ENCODE measurements at regions not wholly inside any gene's neighbourhood (a gene's known extent, or its start where the extent isn't known, plus 50 kb on each side); places are given as distances from the start of the nearest gene placed in this dataset.
"Not testable (repeated sequence)": the region's sequence is repeated elsewhere in the genome, so short reads cannot be mapped to it uniquely, and the experiment has no call there.

DNA sequence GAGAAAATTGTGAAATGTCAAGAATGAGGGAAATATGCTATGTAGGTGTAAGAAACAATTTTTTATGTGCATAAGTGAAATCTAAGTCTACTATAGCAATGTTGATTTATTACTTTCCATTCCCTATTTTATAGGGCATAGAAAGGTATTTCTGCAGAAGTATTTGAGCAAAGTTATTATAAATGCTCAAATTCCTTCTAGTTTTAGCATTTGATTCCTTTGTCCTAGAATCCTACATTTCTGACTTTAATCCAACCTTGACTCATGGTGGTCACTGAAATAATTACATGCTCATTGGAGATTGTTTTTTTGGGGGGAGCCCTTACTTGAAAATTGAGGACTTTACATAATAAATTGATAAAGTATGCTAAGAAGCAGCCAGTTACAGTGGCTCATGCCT lies 716.6 kb upstream of the LUZP2 start:
- no peak overlapping the region for H3K4me3 ChIP-seq (ENCODE audit: low read depth, low read length)
- ChIA-PET CTCF (no interaction called here), POLR2A (no interaction called here)
- Mint-ChIP-seq H3K27ac (ENCODE audit: unreplicated experiment) (no peak overlapping the region), H3K9me3 (ENCODE audit: unreplicated experiment) (no peaks in the 10 kb centered on the region), H3K36me3 (ENCODE audit: insufficient read depth, unreplicated experiment) (no peaks in the 10 kb centered on the region), H3K4me3 (ENCODE audit: unreplicated experiment) (no peak overlapping the region), H3K27me3 (ENCODE audit: insufficient read depth, unreplicated experiment) (no peaks in the 10 kb centered on the region), H3K4me1 (ENCODE audit: low read depth, unreplicated experiment) (no peaks in the 10 kb centered on the region)
- H3K4me1 ChIP-seq = no peaks in the 10 kb centered on the region
- H3K36me3 ChIP-seq (ENCODE audit: control insufficient read depth, insufficient read depth, low read length) = no peaks in the 10 kb centered on the region
- BruUV-seq (replicated peaks) = no TSS peak
- TF ChIP-seq, protein P1, sequence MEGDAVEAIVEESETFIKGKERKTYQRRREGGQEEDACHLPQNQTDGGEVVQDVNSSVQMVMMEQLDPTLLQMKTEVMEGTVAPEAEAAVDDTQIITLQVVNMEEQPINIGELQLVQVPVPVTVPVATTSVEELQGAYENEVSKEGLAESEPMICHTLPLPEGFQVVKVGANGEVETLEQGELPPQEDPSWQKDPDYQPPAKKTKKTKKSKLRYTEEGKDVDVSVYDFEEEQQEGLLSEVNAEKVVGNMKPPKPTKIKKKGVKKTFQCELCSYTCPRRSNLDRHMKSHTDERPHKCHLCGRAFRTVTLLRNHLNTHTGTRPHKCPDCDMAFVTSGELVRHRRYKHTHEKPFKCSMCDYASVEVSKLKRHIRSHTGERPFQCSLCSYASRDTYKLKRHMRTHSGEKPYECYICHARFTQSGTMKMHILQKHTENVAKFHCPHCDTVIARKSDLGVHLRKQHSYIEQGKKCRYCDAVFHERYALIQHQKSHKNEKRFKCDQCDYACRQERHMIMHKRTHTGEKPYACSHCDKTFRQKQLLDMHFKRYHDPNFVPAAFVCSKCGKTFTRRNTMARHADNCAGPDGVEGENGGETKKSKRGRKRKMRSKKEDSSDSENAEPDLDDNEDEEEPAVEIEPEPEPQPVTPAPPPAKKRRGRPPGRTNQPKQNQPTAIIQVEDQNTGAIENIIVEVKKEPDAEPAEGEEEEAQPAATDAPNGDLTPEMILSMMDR (IDR thresholded peaks at IDR 0.05; ENCODE audit: insufficient read depth in 1 of 2, low read depth in 1 of 2, low read length in 1 of 2, severe bottlenecking in 1 of 2, unreplicated experiment in 1 of 2) = no peak
- no peaks in the 10 kb centered on the region for H3K27me3 ChIP-seq (replicated peaks; ENCODE audit: control insufficient read depth, insufficient read depth, low read length)
- intact Hi-C loops (cut with micrococcal nuclease; ENCODE audit: unreplicated experiment) = no loop called here
- DNase-seq = no peak
- H3K9me3 ChIP-seq = no peaks in the 10 kb centered on the region

DNA sequence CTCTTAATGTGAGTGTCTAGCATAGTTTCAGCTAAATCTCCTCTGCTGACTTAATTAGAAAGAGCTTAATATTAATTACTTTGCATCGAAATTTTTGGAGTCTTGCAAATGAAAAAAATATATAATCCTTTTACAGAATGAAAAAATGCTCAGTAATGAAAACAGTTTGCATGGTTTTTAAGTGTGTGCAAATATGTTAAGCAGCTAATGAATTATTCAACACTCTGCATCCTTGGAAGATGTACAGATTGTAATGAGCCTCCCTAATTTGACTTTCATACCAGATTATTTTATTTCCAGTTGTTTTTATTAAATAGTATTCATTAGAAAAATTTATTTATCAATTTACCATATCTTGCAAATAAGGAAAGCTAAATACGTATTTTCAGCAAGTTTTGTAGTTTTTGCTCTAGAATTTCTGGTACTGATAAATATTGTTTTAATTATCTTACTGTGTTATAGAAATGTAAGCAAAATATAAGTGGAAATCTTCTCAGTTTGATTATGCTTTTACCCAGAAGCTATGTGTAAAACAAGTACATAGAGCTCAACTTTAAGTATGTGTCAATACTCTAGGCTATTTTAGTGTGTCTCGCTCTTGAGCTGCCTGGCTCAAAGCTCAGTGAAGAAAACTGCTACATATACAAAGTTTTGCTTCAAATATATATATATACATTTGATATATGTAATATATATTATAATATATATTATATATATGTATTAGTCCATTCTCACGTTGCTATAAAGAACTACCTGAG lies 714.9 kb upstream of the LUZP2 start:
- peaks cover 5% of the 10 kb centered on the region for H3K4me1 Mint-ChIP-seq (ENCODE audit: low read depth, unreplicated experiment)
- CTCF ChIA-PET = no interaction called here

DNA sequence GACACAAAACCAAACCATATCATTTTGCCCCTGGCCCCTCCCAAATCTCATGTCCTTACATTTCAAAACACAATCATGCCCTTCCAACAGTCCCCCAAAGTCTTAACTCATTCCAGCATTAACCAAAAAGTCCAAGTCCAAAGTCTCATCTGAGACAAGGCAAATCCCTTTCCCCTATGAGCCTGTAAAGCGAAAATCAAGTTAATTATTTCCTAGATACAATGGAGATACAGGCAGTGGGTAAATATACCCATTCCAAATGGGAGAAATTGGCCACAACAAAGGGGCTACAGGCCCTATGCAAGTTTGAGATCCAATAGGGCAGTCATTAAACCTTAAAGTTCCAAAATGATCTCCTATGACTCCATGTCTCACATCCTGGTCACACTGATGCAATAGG lies 709.9 kb upstream of the LUZP2 start:
- H3K9me3 ChIP-seq; DNase-seq; CTCF ChIA-PET; H3K27me3 Mint-ChIP-seq (ENCODE audit: insufficient read depth, unreplicated experiment); H3K27me3 ChIP-seq (replicated peaks; ENCODE audit: control insufficient read depth, insufficient read depth, low read length); POLR2A ChIA-PET; H3K36me3 Mint-ChIP-seq (ENCODE audit: insufficient read depth, unreplicated experiment); H3K36me3 ChIP-seq (ENCODE audit: control insufficient read depth, insufficient read depth, low read length); H3K4me3 ChIP-seq (ENCODE audit: low read depth, low read length); H3K27ac Mint-ChIP-seq (ENCODE audit: unreplicated experiment); H3K4me3 Mint-ChIP-seq (ENCODE audit: unreplicated experiment); H3K9me3 Mint-ChIP-seq (ENCODE audit: unreplicated experiment); H3K4me1 Mint-ChIP-seq (ENCODE audit: low read depth, unreplicated experiment); BruUV-seq (replicated peaks); intact Hi-C loops (cut with micrococcal nuclease; ENCODE audit: unreplicated experiment): not testable (repeated sequence)
- H3K4me1 ChIP-seq = peaks cover 29% of the 10 kb centered on the region

More for the DNA sequence above, 714.9 kb upstream of the LUZP2 start:
- no TSS peak for BruUV-seq (replicated peaks)
- Histone ChIP-seq H3K27me3 (replicated peaks; ENCODE audit: control insufficient read depth, insufficient read depth, low read length) (no peaks in the 10 kb centered on the region), H3K4me1 (peaks cover 8% of the 10 kb centered on the region), H3K4me3 (ENCODE audit: low read depth, low read length) (no peak overlapping the region), H3K9me3 (no peaks in the 10 kb centered on the region), H3K36me3 (ENCODE audit: control insufficient read depth, insufficient read depth, low read length) (no peaks in the 10 kb centered on the region)
- TF ChIP-seq, protein P1 (IDR thresholded peaks at IDR 0.05; ENCODE audit: insufficient read depth in 1 of 2, low read depth in 1 of 2, low read length in 1 of 2, severe bottlenecking in 1 of 2, unreplicated experiment in 1 of 2) = no peak
- H3K9me3 Mint-ChIP-seq (ENCODE audit: unreplicated experiment) = no peaks in the 10 kb centered on the region
- H3K36me3 Mint-ChIP-seq (ENCODE audit: insufficient read depth, unreplicated experiment) = no peaks in the 10 kb centered on the region
- DNase-seq = no peak
- POLR2A ChIA-PET = no interaction called here
- no peaks in the 10 kb centered on the region for H3K27me3 Mint-ChIP-seq (ENCODE audit: insufficient read depth, unreplicated experiment)
- H3K4me3 Mint-ChIP-seq (ENCODE audit: unreplicated experiment) = no peak overlapping the region
- intact Hi-C loops (cut with micrococcal nuclease; ENCODE audit: unreplicated experiment) = no loop called here
- no peak overlapping the region for H3K27ac Mint-ChIP-seq (ENCODE audit: unreplicated experiment)
